GM18867 (cell line): ENCODE measurements at regions not wholly inside any gene's neighbourhood (a gene's known extent, or its start where the extent isn't known, plus 50 kb on each side); places are given as distances from the start of the nearest gene placed in this dataset.
"Not testable (repeated sequence)": the region's sequence is repeated elsewhere in the genome, so short reads cannot be mapped to it uniquely, and the experiment has no call there.

Experiments
- ATAC-seq: cut with Tn5 transposase; IDR thresholded peaks from one replicate; pipeline ENCODE4 v1.9.1; 2021; ENCODE audit warnings: mild to moderate bottlenecking, moderate library complexity; ENCODE audit not compliant: unreplicated experiment

DNA sequence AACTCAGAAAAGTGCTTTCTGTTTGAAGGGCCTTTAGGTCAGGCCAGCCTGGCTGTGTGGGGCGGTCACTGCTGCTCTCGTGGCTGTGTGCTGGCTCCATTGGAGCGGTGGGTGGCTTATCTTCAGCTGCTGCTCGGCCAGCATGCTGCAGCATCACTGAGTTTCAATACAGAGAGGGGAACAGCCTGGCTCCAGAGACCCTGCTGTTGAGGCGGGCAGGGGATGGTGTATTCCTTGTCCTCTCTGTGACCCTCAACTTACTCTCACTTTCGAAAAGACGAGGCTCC is 248.5 kb upstream of the ONECUT1 start:
- no peak for ATAC-seq

DNA sequence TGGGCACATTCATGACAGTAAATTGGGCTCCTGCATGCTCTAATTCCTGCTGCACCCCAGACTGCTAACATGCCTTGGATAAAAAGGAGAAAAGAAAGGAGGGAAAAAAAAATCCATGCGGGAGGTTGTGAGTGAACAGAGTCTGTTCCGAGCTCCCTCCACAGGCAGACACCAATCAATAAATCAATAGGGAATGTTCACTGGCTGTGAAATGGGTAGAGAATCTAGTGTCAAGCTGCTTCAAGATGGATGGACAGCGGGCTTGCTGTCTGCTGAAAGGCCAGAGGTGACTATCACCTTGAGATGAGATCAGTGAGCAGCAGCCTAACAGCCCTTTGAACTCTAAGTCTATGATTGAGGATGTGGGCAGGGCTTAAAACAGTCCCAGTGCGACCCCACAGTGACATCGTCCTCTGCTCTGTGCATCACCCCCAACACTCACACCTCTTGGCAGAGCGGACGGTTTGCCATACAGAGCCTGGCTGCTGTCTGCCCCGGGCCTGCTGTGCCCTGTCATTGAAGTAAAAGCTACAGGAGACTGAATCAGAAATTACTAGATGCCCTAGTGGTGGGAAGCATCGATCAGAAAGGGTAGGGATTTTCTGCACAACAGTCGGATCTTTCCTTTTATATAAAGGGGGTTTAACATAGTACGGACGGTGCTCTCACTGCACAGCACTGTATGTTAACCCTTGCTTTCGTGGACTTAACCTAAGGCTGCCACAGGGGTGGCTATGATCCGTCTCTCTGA is 247.9 kb upstream of the ONECUT1 start:
- ATAC-seq, result no peak

DNA sequence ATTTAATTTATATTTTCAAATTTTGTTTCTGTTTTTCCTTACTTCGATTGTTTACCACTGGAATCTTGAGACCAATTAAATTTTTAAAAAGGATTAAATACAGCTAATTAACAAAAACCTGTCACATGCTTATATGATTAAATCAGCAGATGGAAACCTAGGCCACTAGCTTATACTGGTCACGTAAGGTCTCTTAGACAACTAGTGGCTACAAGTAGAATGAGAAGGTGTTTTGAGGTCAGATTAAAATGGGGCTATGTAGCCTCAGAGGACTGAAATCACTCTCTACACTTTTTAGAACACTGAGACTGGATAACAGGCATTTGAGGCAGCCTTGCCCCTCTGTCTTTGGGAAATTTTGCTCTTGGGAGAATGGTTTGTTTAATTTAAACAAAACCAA is 246.5 kb upstream of the ONECUT1 start:
- no peak for ATAC-seq

DNA sequence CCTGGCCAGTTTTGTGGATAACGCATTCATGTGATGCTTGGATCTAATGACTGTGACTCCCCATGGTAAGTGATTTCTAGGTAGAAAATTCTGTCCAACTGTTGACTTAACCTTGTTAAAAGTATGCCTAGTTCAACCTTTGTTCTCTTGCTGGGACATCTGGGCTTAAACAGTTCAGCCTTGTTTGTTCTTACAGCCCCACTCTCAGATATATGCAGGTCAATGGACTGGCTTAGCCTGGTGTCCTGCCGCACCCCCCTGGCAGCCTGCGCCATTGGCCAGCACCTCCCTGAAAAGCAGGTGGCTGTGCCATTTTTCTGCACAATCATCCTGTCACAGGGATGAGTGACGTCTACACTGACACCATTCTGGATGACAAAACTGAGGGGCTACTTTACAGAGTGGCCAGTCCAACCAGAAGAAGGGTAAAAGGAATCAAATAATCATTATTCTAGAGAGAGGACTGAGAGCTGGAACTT is 244.7 kb upstream of the ONECUT1 start:
- no peak for ATAC-seq

DNA sequence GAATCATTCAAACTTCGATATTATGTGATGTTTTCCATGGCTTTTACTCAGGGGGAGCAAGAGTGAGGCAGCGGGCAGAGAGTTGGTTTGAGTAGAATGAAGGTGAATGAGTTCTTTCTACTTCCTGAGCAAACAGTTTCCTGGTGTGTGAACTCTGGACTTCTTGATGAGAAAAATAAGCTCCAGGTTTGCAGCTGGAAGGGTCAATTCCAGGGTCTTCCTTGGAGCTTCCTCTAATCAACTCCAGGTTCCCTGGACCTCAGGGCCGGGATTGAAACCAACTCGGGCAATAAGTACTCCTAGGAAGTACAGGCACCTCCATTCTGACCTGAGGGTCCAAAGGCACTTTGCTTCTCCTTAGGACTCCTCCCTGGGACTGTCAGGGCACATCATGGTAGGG is 243.6 kb upstream of the ONECUT1 start:
- no peak for ATAC-seq

DNA sequence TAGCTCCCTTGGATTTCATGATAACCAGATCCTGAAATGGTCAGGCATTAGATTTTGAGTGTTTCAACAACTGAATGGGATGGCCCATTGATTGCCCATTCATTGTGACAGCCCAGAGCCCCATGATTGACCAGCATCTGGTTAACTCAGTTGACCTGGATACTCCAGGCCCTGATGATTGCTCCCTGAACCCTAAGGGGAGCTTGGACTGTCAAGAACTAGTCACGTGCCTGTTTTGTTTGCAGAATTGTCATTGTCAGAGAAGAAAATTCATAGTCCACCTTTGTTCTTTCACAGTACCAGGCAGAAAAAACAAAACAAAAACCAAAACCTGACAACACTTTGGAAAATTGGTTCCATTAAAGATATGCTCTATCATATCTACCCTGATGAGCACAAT is 241.3 kb upstream of the ONECUT1 start:
- ATAC-seq, result no peak

DNA sequence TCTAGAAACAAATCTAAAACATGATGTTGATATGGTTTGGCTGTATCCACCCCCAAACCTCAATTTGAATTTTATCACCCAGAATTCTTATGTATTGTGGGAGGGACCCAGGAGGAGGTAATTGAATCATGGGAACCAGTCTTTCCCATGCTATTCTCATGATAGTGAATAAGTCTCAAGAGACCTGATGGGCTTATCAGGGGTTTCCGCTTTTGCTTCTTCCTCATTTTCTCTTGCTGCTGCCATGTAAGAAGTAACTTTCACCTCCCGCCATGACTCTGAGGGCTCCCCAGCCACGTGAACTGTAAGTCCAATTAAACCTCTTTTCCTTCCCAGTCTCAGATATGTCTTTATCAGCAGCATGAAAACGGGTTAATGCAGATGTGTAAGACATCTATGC is 232.7 kb upstream of the ONECUT1 start:
- no peak for ATAC-seq

DNA sequence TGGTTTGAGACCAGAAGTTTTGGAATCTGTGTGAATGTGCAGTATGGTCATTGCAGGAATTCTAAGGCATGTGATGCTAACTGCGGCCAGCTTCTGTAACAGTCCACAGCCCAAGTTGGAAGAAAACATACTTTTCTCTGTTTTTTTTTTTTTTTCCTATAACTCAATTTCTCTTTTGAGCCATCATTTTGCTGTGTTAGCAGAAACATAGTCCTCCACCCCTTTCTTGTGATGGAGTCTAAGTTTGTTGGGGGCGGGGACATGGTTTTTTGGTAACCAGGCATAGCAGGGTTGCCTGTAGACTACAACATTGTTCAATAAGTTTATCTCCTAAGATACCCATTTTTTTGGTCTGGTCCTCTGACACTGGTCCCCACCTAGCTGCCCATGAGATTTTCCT is 223.2 kb upstream of the ONECUT1 start:
- ATAC-seq, result no peak

DNA sequence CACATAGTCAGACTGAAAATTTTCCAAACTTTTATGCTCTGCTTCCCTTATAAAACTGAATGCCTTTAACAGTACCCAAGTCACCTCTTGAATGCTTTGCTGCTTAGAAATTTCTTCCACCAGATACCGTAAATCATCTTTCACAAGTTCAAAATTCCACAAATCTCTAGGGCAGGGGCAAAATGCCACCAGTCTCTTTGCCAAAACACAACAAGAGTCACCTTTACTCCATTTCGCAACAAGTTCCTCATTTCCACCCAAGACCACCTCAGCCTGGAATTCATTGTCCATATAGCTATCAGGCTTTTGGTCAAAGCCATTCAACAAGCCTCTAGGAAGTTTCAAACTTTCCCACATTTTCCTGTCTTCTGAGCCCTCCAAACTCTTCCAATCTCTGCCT is 221.6 kb upstream of the ONECUT1 start:
- not testable (repeated sequence) for ATAC-seq

DNA sequence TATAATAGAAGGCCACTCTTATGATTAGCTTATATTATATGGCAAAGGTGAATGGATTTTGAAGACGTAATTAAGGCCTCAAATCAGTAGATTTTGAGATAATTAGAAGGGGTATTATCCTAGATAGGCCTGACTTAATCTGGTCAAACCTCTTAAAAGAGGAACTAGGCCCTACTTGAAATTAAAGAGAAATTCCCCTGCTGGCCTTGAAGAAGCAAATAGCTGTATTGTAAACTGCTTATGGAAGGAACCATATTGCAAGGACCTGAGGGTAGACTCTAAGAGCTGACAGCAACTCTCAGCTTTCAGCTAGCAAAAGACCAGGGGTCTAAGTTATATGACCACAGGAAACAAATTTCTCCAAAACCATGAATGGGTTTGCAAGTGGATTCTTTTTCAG is 219.0 kb upstream of the ONECUT1 start:
- no peak for ATAC-seq

DNA sequence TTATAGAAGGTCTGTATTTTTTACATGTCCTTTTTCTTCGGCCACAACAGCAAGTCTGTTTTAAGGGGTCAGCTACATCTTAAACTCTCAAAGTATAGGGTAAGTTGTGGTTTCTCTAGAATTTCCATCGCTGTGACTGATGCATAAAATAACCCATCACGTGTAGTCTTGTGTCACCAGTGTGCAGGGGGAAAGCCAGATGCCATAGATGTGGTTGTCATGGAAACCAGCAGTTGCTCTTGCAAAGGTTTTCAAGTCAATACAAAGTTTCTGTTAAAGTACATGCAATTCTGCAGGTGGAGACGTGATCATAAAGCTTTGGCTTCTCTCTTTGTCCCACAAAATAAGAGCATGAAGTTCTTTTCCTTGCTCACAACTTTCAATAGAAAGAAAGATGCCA is 210.3 kb upstream of the ONECUT1 start:
- no peak for ATAC-seq

DNA sequence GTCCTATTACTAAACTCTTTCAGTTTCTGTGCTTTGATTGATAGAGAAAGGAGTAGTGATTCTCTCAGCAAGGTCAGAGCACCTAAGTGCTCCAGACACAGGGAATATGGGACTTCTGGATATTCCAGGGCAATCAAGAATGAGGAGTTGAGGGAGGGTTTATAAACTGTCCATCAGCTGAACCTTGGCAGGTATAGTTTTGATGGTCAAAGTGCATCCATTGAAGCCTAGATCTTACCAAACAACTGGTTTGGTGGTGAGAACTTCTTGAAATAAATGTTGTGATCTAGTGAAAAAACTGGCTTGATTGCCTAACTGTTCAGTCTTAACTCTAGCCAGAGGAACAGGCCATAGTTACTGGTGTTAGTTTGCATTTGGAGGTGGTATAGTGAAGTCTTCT is 207.0 kb upstream of the ONECUT1 start:
- no peak for ATAC-seq

DNA sequence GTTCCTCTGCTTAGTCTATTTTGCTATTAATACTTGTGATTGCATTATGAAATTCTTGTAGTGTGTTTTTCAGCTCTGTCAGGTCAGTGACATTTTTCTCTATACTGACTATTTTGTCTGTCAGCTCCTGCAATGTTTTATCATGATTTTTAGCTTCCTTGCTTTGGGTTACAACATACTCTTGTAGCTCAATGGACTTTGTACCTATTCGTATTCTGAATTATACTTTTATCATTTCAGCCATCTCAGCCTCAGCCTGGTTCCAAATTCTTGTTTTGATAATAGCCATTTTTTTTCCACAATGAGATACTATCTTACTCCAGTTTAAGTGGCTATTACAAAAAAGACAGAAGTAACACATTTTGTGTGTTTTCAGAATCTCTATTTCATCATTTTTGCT is 204.2 kb upstream of the ONECUT1 start:
- no peak for ATAC-seq

DNA sequence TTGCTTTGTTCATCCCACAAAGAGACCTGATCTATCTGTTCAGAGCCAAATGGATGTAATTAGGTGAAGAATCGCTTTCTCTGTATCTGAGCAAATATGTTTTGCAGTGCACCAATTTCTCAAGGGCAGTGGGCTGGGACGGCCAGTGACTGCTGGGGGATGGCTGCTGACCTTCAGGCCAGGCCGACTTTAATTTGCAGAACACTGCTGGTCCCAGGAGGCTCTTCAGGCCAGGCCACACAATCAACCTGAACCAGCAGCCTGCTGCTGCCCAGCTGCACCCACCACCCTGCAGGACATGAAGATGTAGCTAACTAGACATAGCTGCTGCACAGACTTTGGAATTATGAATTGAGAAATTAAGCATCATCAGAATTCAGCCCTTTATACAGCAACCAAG is 194.4 kb upstream of the ONECUT1 start:
- no peak for ATAC-seq

DNA sequence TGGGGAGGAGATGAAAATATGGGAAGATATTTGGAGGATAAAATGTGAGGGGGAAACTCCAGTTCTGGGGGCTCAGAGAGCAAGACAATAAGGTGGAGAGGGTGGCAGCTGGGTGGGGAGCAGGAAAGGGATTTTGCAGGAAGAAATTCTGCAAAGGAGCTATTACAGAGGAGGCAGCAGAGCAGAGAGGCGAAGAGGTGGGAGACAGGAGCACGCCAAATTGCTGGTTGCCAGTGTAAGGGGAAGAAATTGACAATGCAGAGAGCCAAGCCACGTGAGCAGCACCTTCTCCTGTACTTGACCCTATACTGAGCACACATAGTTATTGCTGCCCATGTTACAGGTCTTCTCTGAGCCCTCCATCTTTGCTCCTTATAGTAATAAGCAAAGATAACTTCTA is 190.3 kb upstream of the ONECUT1 start:
- ATAC-seq, result no peak

DNA sequence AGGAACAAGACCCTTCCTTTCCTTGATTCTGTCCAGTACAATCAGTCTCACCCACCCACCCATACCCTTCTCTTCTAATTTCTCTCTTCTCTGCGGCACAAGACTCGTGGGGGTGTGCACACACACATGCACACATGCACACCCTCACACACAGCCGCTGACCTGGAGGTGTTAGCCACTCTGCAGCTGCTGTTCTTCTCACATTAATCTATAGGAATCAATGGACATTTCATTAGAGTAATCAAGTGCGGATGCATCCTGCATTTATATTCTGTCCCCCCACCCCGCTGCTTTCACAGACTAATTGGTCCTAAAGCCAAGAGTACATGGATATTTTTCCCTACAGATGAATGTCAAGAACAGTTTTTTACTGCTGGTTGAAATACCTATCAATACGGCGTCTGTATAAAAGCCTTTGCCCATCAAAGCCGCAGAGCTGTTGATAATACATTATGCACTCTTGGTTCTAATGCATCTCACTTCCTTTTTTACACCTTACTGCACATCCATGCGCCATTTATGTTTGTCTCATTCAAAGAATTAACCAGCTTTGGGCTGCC is 186.5 kb upstream of the ONECUT1 start:
- no peak for ATAC-seq

DNA sequence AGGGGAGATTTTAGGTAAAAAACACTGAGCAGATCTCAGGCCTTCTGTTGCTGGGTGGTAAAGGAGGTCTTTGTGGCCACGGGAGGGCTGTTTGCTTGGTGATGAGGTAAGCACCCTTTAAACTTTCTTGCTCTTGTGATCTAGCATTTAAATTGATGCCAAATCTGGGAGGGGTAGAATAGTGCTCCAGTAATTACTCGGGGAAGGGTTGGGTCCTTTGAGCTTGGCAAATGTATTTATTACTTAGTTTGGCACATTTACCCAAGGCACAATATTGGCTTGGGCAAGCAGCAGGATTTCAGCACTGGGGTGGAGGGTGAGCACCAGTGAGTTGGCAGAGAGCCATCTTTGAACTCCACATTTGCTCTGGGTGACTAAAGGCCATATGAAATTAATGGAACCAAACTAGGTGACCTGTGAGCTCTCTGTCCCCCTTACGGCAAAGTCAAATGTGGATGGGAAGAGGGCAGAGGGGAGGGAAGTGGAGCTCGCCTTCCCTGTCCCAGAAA is 185.9 kb upstream of the ONECUT1 start:
- no peak for ATAC-seq

DNA sequence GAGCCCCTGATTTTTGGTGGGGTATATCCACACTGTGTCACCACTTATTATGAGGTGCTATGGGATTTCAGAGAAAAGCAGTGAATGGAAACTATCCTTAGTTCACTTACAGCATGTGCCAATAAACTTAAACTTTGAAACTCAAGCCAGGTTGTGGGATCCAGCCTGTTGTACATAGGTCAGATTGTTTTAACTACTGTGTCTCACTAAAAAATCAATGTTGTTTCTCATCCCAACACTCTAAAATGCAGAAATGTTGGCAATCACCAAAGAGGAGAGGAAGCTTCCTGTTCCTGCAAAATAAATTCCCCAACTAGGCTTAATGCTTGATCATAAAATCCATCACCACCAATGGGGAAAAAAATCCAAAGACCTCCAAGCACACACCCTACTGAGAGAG is 173.7 kb upstream of the ONECUT1 start:
- no peak for ATAC-seq

DNA sequence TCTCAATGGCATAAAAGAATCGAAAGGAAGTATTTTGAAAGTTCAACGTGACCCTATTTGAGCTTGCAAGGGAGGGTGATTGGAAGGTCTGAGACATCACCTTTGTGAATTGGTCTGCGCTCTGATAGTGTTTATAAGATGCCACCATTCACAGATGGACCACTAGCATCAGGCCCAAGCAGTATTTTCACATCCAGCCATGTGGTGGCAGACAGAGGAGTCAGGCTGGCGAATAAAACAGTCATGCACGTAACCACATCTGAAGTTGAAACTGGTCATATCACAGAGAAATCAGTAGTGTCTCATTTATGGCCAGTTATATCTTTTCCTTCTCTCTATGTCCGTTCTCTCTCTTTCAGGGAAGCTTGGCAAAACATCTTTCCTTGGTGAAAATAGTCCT is 170.1 kb upstream of the ONECUT1 start:
- no peak for ATAC-seq

DNA sequence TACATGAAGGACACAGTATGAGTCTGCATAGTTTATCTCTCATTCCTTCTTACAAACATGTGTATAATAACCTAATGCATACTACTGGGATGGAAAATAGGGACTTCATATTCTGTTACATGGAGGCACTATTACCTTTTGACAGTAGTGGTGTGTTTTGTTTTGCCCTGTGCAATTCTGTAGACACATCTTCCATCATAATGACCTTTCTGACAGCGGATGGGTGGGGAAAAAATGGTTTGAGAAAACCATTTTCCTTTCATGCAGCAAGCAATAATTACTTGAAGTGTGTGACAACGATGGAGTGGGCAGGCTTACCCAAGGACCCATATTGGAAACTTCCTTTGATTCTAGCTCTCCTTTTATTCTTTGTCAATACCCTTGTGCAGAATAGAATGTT is 153.6 kb upstream of the ONECUT1 start:
- no peak for ATAC-seq

DNA sequence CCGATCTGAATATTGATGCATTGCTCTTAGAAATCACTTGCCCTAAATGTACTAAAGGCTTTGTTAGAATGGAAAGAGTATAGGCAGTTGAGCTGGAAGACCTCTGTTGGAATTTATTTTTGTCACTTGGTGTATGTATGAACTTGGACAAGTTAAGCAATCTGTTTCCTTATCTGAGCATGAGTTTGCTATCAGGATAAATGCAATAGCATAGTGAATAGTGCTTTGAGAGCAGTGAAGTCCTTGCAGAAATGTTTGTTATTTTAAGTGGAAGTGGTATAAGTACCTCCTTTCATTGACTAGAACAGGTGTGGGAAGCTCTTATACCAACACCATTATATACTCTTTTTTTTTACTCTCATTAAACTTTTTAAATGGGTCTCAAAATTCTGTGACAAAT is 146.4 kb upstream of the ONECUT1 start:
- ATAC-seq, result no peak

DNA sequence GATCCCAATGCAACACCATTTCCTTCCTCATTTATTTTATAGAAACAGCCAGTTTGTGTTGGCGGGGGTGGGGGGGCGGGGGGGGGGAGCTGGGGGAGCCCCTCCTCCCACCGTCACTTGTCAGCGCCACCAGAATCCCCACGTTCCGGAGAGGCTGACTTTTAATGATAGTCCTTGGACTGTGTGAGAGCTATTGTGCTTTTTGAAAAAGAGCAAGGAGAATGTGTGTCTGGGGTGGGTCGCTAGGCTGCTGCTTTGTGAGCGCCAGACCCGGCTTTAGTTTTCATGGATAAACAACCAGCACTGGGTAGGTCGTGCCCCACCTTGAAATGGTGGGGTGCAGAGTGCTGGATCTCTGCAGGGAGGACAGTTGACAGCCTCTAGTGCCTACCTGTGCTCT is 135.0 kb upstream of the ONECUT1 start:
- ATAC-seq, result no peak

DNA sequence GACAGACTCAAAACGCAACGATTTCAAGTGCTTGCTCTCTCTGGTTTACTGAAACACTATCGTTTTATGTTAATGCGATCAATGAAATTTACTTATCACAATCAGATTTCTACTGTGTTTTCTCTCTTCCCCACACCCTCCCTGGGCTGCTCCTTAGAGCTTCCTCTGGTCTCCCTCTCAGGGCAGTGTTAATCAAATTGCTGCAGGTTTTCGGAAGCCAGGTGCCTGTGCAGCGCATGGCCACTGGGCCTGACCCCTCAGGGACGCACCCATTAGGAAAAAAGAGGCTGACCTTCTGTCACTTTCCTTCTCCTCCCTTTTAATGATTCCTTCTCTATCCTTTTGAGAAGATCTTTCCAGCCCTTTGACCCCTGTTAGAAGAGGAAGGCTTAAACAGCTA is 134.5 kb upstream of the ONECUT1 start:
- no peak for ATAC-seq
